ENCODE measurements at regions not wholly inside any gene's neighbourhood (a gene's known extent, or its start where the extent isn't known, plus 50 kb on each side); places are given as distances from the start of the nearest gene placed in this dataset.

GRCh38 chr6:103937389-103937788 lies 922.3 kb downstream of the HACE1 start:
- TF ChIP-seq CTCF (IDR thresholded peaks at IDR 0.05) (no peak), POLR2AphosphoS5 (IDR thresholded peaks at IDR 0.05) (no peak), EP300 (IDR thresholded peaks at IDR 0.05; ENCODE audit: low read depth) (no peak)
